ENCODE measurements at regions not wholly inside any gene's neighbourhood (a gene's known extent, or its start where the extent isn't known, plus 50 kb on each side); places are given as distances from the start of the nearest gene placed in this dataset.
"Not testable (repeated sequence)": the region's sequence is repeated elsewhere in the genome, so short reads cannot be mapped to it uniquely, and the experiment has no call there.

DNA sequence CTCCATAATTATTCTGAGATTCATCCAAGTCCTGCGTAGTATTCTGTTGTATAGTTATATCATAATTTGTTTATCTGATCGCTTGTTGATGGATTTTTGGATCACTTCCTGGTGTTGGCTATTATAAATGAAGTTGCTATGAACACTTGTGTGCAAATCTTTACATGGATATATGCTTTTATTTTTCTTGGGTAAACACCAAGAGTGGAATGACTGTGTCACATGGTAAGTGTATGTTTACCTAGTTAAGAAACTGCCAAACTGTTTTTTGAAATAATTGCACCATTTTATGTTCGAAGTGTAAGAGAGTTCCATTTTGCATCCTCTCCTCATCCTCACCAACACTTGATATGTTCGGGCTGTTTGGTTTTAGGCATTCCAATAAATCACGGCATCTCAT is 360.4 kb upstream of the FRG2C start:
- no peak for TF ChIP-seq POLR2A (IDR thresholded peaks at IDR 0.05)
- TF ChIP-seq, protein P1, sequence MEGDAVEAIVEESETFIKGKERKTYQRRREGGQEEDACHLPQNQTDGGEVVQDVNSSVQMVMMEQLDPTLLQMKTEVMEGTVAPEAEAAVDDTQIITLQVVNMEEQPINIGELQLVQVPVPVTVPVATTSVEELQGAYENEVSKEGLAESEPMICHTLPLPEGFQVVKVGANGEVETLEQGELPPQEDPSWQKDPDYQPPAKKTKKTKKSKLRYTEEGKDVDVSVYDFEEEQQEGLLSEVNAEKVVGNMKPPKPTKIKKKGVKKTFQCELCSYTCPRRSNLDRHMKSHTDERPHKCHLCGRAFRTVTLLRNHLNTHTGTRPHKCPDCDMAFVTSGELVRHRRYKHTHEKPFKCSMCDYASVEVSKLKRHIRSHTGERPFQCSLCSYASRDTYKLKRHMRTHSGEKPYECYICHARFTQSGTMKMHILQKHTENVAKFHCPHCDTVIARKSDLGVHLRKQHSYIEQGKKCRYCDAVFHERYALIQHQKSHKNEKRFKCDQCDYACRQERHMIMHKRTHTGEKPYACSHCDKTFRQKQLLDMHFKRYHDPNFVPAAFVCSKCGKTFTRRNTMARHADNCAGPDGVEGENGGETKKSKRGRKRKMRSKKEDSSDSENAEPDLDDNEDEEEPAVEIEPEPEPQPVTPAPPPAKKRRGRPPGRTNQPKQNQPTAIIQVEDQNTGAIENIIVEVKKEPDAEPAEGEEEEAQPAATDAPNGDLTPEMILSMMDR (IDR thresholded peaks at IDR 0.05), result no peak
- Histone ChIP-seq H3K4me1 (no peaks in the 10 kb centered on the region), H3K9me3 (no peaks in the 10 kb centered on the region), H3K4me3 (no peak overlapping the region), H3K27me3 (peaks cover 0 to 5% of the 10 kb centered on the region in 2 donors), H3K36me3 (no peaks in the 10 kb centered on the region), H3K27ac (no peak overlapping the region)
- ATAC-seq, result no peak
- intact Hi-C loops (cut with DNase I), result no loop called here
- DNase-seq, result no peak
- 62% methylated on average over 5 of the region's 5 CpGs for WGBS (ENCODE audit: insufficient coverage, low coverage, low lambda C conversion rate, missing lambda C conversion rate)

DNA sequence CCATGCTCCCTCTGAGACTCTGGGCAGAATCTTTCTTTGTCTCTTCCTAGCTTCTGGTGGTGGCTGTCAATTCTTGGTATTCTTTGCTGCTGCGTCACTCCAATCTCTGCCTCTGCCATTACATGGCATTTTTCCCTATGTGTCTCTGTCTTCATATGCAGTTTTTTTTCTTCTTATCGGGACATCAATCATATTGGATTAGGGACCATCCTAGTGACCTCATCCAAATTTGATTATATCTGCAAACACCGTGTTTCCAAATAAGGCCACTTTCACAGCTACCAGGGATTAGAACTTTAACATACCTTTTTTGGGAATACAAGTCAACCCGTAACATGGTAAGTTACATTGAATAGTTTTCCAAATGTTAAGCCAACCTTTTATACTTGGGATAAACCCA is 358.2 kb upstream of the FRG2C start:
- DNase-seq (no peak), ATAC-seq (no peak)
- Histone ChIP-seq H3K9me3 (no peaks in the 10 kb centered on the region), H3K27ac (no peak overlapping the region), H3K36me3 (no peaks in the 10 kb centered on the region), H3K4me3 (no peak overlapping the region), H3K4me1 (no peaks in the 10 kb centered on the region), H3K27me3 (peaks cover 0 to 5% of the 10 kb centered on the region in 2 donors)
- TF ChIP-seq, protein P1 (IDR thresholded peaks at IDR 0.05), result no peak
- TF ChIP-seq POLR2A (IDR thresholded peaks at IDR 0.05), result no peak
- WGBS (ENCODE audit: insufficient coverage, low coverage, low lambda C conversion rate, missing lambda C conversion rate), result 90% methylated on average over 4 of the region's 4 CpGs
- intact Hi-C loops (cut with DNase I), result no loop called here

DNA sequence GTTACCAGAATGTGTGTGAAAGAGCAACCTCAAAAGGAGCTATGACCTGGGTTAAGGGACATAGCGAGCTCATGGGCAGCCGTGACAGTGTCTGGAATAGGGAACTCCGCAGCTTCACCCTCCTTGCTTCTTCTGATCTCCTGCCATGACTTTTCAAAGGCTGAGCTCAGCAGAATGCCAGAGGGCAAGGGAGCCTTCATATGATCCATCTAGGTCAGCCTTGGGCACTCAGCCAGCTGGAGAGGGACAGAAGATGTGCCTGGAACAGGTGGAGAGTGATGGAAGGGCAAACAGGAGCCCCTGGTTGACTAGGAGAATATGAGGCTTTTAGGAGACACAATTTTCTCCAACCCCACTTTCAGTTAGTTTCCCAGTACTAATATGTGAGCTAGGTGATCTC is 352.8 kb upstream of the FRG2C start:
- H3K36me3 ChIP-seq; H3K9me3 ChIP-seq; H3K4me1 ChIP-seq; H3K4me3 ChIP-seq; H3K27me3 ChIP-seq; DNase-seq; H3K27ac ChIP-seq; intact Hi-C loops (cut with DNase I); ATAC-seq: not testable (repeated sequence)
- WGBS (ENCODE audit: insufficient coverage, low coverage, low lambda C conversion rate, missing lambda C conversion rate), result 90% methylated on average over 3 of the region's 3 CpGs

DNA sequence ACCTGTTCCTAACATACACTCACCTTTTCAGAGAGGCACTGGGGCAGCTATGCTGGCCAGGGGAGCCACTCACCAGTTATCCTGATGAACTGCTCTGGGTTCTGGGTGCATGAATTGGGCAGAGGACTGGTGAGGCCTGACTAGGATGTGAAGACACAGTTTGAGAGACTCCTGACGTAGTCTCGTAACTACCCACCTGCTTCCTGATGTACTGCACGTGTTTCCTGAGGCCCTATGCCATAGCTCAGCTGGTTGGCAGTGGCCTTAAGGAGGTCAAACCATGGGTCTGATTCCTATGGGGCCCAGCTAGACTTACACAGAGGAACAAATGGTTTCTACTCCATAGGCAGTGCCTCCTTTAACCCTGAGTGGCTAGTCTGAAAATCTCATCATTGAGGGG is 351.7 kb upstream of the FRG2C start:
- H3K27me3 ChIP-seq; H3K9me3 ChIP-seq; ATAC-seq; H3K4me1 ChIP-seq; H3K27ac ChIP-seq; intact Hi-C loops (cut with DNase I); DNase-seq; H3K36me3 ChIP-seq; H3K4me3 ChIP-seq: not testable (repeated sequence)
- no CpG with 5 or more reads among the region's 3 CpGs for WGBS (ENCODE audit: insufficient coverage, low coverage, low lambda C conversion rate, missing lambda C conversion rate)

DNA sequence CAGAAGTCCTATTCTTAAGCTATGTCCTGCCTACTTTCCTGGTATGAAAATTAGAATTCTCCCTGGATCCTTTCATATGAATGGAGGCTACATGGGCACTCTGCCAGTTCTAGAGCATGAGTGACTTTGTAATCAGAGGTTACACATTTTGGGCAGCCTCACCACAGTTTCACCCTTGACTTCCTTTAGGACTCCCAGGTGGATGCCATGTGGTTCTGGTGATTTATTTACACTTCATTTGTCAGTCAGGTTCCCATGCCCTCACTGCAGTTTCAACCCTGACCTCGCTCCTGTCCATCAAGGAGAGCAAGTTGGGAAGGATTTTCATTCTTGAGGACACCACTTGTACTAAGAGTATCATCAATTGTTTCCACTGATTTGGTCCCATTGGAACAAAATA is 344.4 kb upstream of the FRG2C start:
- DNase-seq; ATAC-seq; H3K9me3 ChIP-seq; H3K27me3 ChIP-seq; intact Hi-C loops (cut with DNase I); H3K36me3 ChIP-seq; H3K4me1 ChIP-seq; H3K27ac ChIP-seq; H3K4me3 ChIP-seq: not testable (repeated sequence)
- WGBS (ENCODE audit: insufficient coverage, low coverage, low lambda C conversion rate, missing lambda C conversion rate), result 100% methylated on average over 1 of the region's 1 CpG

DNA sequence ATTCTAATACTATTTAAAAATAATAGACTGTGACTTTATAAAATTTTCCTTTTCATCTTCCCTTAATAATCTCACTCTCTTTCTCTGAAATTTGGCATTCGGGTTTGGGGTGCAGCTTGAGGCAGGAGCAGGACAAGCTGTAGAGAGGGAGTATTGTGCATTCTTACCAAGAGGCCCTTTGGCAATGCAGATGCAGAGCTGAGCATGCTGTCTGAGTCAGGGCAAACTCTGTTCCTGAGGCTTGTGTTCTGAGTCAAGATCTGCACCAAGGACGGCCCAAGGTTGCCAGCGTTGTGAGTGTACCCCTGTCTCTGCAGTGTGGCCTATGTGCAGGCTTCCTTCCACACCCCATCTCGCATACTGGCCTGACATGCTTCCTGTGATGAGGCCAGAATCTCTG is 343.8 kb upstream of the FRG2C start:
- Histone ChIP-seq H3K9me3 (no peaks in the 10 kb centered on the region), H3K27ac (no peak overlapping the region), H3K36me3 (no peaks in the 10 kb centered on the region), H3K4me1 (no peaks in the 10 kb centered on the region), H3K27me3 (no peaks in the 10 kb centered on the region), H3K4me3 (no peak overlapping the region)
- 61% methylated on average over 4 of the region's 4 CpGs for WGBS (ENCODE audit: insufficient coverage, low coverage, low lambda C conversion rate, missing lambda C conversion rate)
- TF ChIP-seq POLR2A (IDR thresholded peaks at IDR 0.05), result no peak
- TF ChIP-seq, protein P1 (IDR thresholded peaks at IDR 0.05), result no peak
- no peak for ATAC-seq
- no peak for DNase-seq
- intact Hi-C loops (cut with DNase I), result no loop called here

Measured in right lobe of liver (tissue), 6 donors.